HG03571 (cell line): ENCODE measurements at regions not wholly inside any gene's neighbourhood (a gene's known extent, or its start where the extent isn't known, plus 50 kb on each side); places are given as distances from the start of the nearest gene placed in this dataset.

Source experiments
- ATAC-seq: cut with Tn5 transposase; IDR thresholded peaks from one replicate; pipeline ENCODE4 v1.9.1; 2021; ENCODE audit not compliant: unreplicated experiment

GRCh38 chr3:6523043-6523442 lies 337.9 kb upstream of the GRM7 start:
- no peak for ATAC-seq

- ATAC-seq, result no peak
These were observed 336.4 kb upstream of the GRM7 start for GRCh38 chr3:6524479-6524878.

GRCh38 chr3:6526321-6526720 lies 334.6 kb upstream of the GRM7 start:
- no peak for ATAC-seq

GRCh38 chr3:6526861-6527260 lies 334.1 kb upstream of the GRM7 start:
- no peak for ATAC-seq

GRCh38 chr3:6528951-6529350 lies 332.0 kb upstream of the GRM7 start:
- no peak for ATAC-seq

- ATAC-seq, result no peak
These were observed 329.8 kb upstream of the GRM7 start for GRCh38 chr3:6531153-6531552.

GRCh38 chr3:6532101-6532500 lies 328.8 kb upstream of the GRM7 start:
- no peak for ATAC-seq

GRCh38 chr3:6540981-6541380 lies 319.9 kb upstream of the GRM7 start:
- ATAC-seq, result no peak

GRCh38 chr3:6542795-6543194 lies 318.1 kb upstream of the GRM7 start:
- ATAC-seq, result no peak

- no peak for ATAC-seq
These were observed 311.6 kb upstream of the GRM7 start for GRCh38 chr3:6549296-6549695.

GRCh38 chr3:6551165-6551564 lies 309.8 kb upstream of the GRM7 start:
- ATAC-seq, result no peak

- ATAC-seq, result no peak
These were observed 300.7 kb upstream of the GRM7 start for GRCh38 chr3:6560259-6560658.

- no peak for ATAC-seq
These were observed 293.7 kb upstream of the GRM7 start for GRCh38 chr3:6567241-6567640.

- ATAC-seq, result no peak
These were observed 291.9 kb upstream of the GRM7 start for GRCh38 chr3:6568999-6569493.

GRCh38 chr3:6571448-6571847 lies 289.5 kb upstream of the GRM7 start:
- ATAC-seq, result no peak

GRCh38 chr3:6577584-6577983 lies 283.3 kb upstream of the GRM7 start:
- ATAC-seq, result no peak

- ATAC-seq, result no peak
These were observed 282.4 kb upstream of the GRM7 start for GRCh38 chr3:6578526-6578925.

GRCh38 chr3:6580808-6581207 lies 280.1 kb upstream of the GRM7 start:
- ATAC-seq, result no peak

GRCh38 chr3:6585360-6585759 lies 275.6 kb upstream of the GRM7 start:
- no peak for ATAC-seq

- ATAC-seq, result no peak
These were observed 260.7 kb upstream of the GRM7 start for GRCh38 chr3:6600237-6600636.

- ATAC-seq, result no peak
These were observed 259.5 kb upstream of the GRM7 start for GRCh38 chr3:6601374-6601773.

- ATAC-seq, result no peak
These were observed 258.6 kb upstream of the GRM7 start for GRCh38 chr3:6602329-6602728.

- ATAC-seq, result no peak
These were observed 255.7 kb upstream of the GRM7 start for GRCh38 chr3:6605227-6605626.

- no peak for ATAC-seq
These were observed 252.1 kb upstream of the GRM7 start for GRCh38 chr3:6608843-6609242.
